H9 (cell line): ENCODE measurements at regions not wholly inside any gene's neighbourhood (a gene's known extent, or its start where the extent isn't known, plus 50 kb on each side); places are given as distances from the start of the nearest gene placed in this dataset.

ENCODE experiments used
- DNase-seq: peaks from one replicate; pipeline ENCODE4 v3.0.0-alpha.2; 2017
- H2AFZ ChIP-seq: one replicate; pipeline ENCODE4 v1.6.1; 2013; ENCODE audit warnings: mild to moderate bottlenecking, low read length, control low read depth, moderate library complexity
- H2AK5ac ChIP-seq: 2 replicates; pipeline ENCODE4 v1.6.1; 2013; ENCODE audit warnings: low read length, control low read depth, mixed read lengths; ENCODE audit not compliant: insufficient read length
- H2BK120ac ChIP-seq: one replicate; pipeline ENCODE4 v1.6.1; 2013; ENCODE audit warnings: low read depth, mild to moderate bottlenecking, low read length, control low read depth, inconsistent platforms; ENCODE audit not compliant: poor library complexity, severe bottlenecking
- H2BK12ac ChIP-seq: 2 replicates; pipeline ENCODE4 v1.6.1; 2013; ENCODE audit warnings: low read length, control low read depth, mixed read lengths, low read depth; ENCODE audit not compliant: insufficient read length
- H2BK15ac ChIP-seq: 2 replicates; pipeline ENCODE4 v1.6.1; 2013; ENCODE audit warnings: low read depth, low read length, control low read depth
- H2BK20ac ChIP-seq: one replicate; pipeline ENCODE4 v1.6.1; 2013; ENCODE audit warnings: low read depth, mild to moderate bottlenecking, low read length, control low read depth, inconsistent platforms; ENCODE audit not compliant: poor library complexity, severe bottlenecking
- H2BK5ac ChIP-seq: 2 replicates; pipeline ENCODE4 v1.6.1; 2013; ENCODE audit warnings: low read length, control low read depth, mixed read lengths; ENCODE audit not compliant: insufficient read length
- H3K14ac ChIP-seq: 2 replicates; pipeline ENCODE4 v1.6.1; 2013; ENCODE audit warnings: low read length, control low read depth; ENCODE audit not compliant: insufficient read depth
- H3K18ac ChIP-seq: 2 replicates; pipeline ENCODE4 v1.6.1; 2013; ENCODE audit warnings: low read depth, mild to moderate bottlenecking, mixed read lengths, low read length, control low read depth; ENCODE audit not compliant: insufficient read length
- H3K23ac ChIP-seq: 2 replicates; pipeline ENCODE4 v1.6.1; 2013; ENCODE audit warnings: low read length, control low read depth, mixed read lengths, low read depth; ENCODE audit not compliant: insufficient read length
- H3K23me2 ChIP-seq: 2 replicates; pipeline ENCODE4 v1.6.1; 2013; ENCODE audit warnings: low read depth, mild to moderate bottlenecking, mixed read lengths, low read length, control low read depth; ENCODE audit not compliant: insufficient read length, poor library complexity, severe bottlenecking
- H3K27ac ChIP-seq: 2 replicates; pipeline ENCODE4 v1.5.1; 2013; ENCODE audit warnings: low read length, control low read depth, mixed read lengths, low read depth; ENCODE audit not compliant: insufficient read length
- H3K27me3 ChIP-seq: 2 replicates; pipeline ENCODE4 v1.6.1; 2013; ENCODE audit warnings: low read length, control low read depth, inconsistent platforms; ENCODE audit not compliant: insufficient read depth
- H3K4ac ChIP-seq: 2 replicates; pipeline ENCODE4 v1.6.1; 2013; ENCODE audit warnings: low read depth, mild to moderate bottlenecking, control low read depth, inconsistent platforms, low read length, moderate library complexity
- H3K4me1 ChIP-seq: 2 replicates; pipeline ENCODE4 v1.6.1; 2013; ENCODE audit warnings: low read length, control low read depth, inconsistent platforms; ENCODE audit not compliant: insufficient read depth
- H3K4me2 ChIP-seq: 2 replicates; pipeline ENCODE4 v1.6.1; 2013; ENCODE audit warnings: low read length, control low read depth, mixed read lengths; ENCODE audit not compliant: insufficient read length, insufficient read depth
- H3K56ac ChIP-seq: 2 replicates; pipeline ENCODE4 v1.6.1; 2013; ENCODE audit warnings: low read depth, mild to moderate bottlenecking, mixed read lengths, low read length, control low read depth; ENCODE audit not compliant: insufficient read length
- H3K79me1 ChIP-seq: 2 replicates; pipeline ENCODE4 v1.6.1; 2013; ENCODE audit warnings: low read depth, mild to moderate bottlenecking, moderate library complexity, low read length, control low read depth, inconsistent platforms; ENCODE audit not compliant: insufficient read depth, poor library complexity, severe bottlenecking
- H3K79me2 ChIP-seq: 2 replicates; pipeline ENCODE4 v1.6.1; 2013; ENCODE audit warnings: low read length, control low read depth, inconsistent platforms; ENCODE audit not compliant: insufficient read depth
- H3K9ac ChIP-seq: 2 replicates; pipeline ENCODE4 v1.6.1; 2013; ENCODE audit warnings: low read length, control low read depth, mixed read lengths; ENCODE audit not compliant: insufficient read length; ENCODE audit errors: extremely low read depth
- H3K9me3 ChIP-seq: one replicate; pipeline ENCODE4 v1.6.1; 2013; ENCODE audit warnings: low read depth, low read length, inconsistent platforms; ENCODE audit not compliant: control insufficient read depth
- H3T11ph ChIP-seq: one replicate; pipeline ENCODE4 v1.6.1; 2013; ENCODE audit warnings: mild to moderate bottlenecking, low read length, control low read depth, inconsistent platforms
- H4K20me1 ChIP-seq: one replicate; pipeline ENCODE4 v1.6.1; 2013; ENCODE audit not compliant: control insufficient read depth, insufficient read length, insufficient read depth
- H4K5ac ChIP-seq: 2 replicates; pipeline ENCODE4 v1.6.1; 2013; ENCODE audit warnings: low read depth, mild to moderate bottlenecking, mixed read lengths, low read length, control low read depth; ENCODE audit not compliant: insufficient read length
- H4K8ac ChIP-seq: replicated peaks from 2 replicates; pipeline ENCODE4 v1.6.1; 2013; ENCODE audit warnings: low read length, control low read depth, mixed read lengths, low read depth; ENCODE audit not compliant: insufficient read length
- H4K91ac ChIP-seq: 2 replicates; pipeline ENCODE4 v1.6.1; 2013; ENCODE audit warnings: low read depth, mild to moderate bottlenecking, moderate library complexity, mixed read lengths, low read length, control low read depth; ENCODE audit not compliant: insufficient read length
- H3K27ac Mint-ChIP-seq, 3 experiments: 2 replicates in 2 of 3; 3 replicates in 1 of 3; pipeline ENCODE4 v1.8.0; 2020 to 2021; ENCODE audit warnings: mixed read lengths in 3 of 3, mild to moderate bottlenecking in 1 of 3, moderate library complexity in 1 of 3
- H3K27me3 Mint-ChIP-seq: 2 replicates; pipeline ENCODE4 v1.8.0; 2021; ENCODE audit warnings: low read depth, mild to moderate bottlenecking, moderate library complexity, mixed read lengths
- H3K36me3 Mint-ChIP-seq, 3 experiments: 2 replicates in 2 of 3; 3 replicates in 1 of 3; pipeline ENCODE4 v1.8.0; 2020 to 2021; ENCODE audit warnings: low read depth in 3 of 3, mixed read lengths in 3 of 3; ENCODE audit not compliant: insufficient read depth in 1 of 3
- H3K4me1 Mint-ChIP-seq, 2 experiments: 2 replicates each; pipeline ENCODE4 v1.8.0; 2020; ENCODE audit warnings: mixed read lengths in 2 of 2
- H3K4me3 Mint-ChIP-seq, 2 experiments: 2 replicates in 1 of 2; 3 replicates in 1 of 2; pipeline ENCODE4 v1.8.0; 2020 to 2021; ENCODE audit warnings: mild to moderate bottlenecking in 2 of 2, mixed read lengths in 2 of 2, moderate library complexity in 1 of 2
- H3K9me3 Mint-ChIP-seq, 2 experiments: 2 replicates in 1 of 2; 3 replicates in 1 of 2; pipeline ENCODE4 v1.8.0; 2020; ENCODE audit warnings: mild to moderate bottlenecking in 2 of 2, mixed read lengths in 2 of 2, moderate library complexity in 1 of 2
- WGBS: extraction: QIAGEN DNeasy Blood & Tissue Kit; methylation state at CpG from one replicate; pipeline ENCODE4 v1.1.7; 2013; ENCODE audit warnings: missing lambda C conversion rate, low lambda C conversion rate, mixed read lengths; ENCODE audit not compliant: insufficient read length; ENCODE audit errors: extremely low coverage; 5-methylcytosine and 5-hydroxymethylcytosine counted together
- TF ChIP-seq, protein P1 (sequence below): fragments of 200-600 bp; sonication (generic); conservative IDR thresholded peaks from 3 replicates; pipeline ENCODE4 v1.8.0; 2021; ENCODE audit warnings: antibody characterized with exemption, mild to moderate bottlenecking

DNA sequence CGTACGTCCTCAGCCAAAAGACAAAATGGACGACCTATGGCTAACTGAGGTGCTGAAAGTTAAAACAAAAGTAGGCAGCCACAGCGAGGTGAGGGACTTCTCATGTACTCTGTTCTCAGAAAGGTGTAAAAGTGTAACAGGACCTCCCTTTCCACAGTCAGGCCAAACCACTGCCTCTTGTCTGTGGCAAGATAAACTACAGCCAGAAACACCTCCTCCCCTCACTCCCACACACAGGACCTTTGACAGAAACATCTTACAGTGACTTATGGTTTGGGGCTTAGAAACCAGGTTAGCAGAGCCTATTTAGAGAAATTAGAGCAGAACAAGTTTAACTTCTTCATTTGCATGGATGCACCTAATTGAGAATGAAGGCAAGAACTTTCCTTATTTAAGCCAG lies 499.1 kb upstream of the GRIN3A start:
- Histone ChIP-seq H2BK12ac (no peak overlapping the region), H3T11ph (no peak overlapping the region), H3K9me3 (no peaks in the 10 kb centered on the region), H4K91ac (no peak overlapping the region), H4K5ac (no peak overlapping the region), H3K56ac (no peak overlapping the region), H3K23me2 (no peaks in the 10 kb centered on the region), H2BK15ac (no peak overlapping the region), H3K79me1 (no peaks in the 10 kb centered on the region), H3K18ac (no peak overlapping the region), H2BK20ac (no peak overlapping the region), H3K4me1 (no peaks in the 10 kb centered on the region), H3K27ac (no peak overlapping the region), H4K20me1 (no peaks in the 10 kb centered on the region), H3K9ac (no peak overlapping the region), H4K8ac (no peak overlapping the region), H2AK5ac (no peak overlapping the region), H3K23ac (no peak overlapping the region), H2AFZ (no peak overlapping the region), H2BK5ac (no peak overlapping the region), H3K4ac (no peak overlapping the region), H3K14ac (no peak overlapping the region), H3K79me2 (no peaks in the 10 kb centered on the region), H3K4me2 (no peak overlapping the region), H3K27me3 (no peaks in the 10 kb centered on the region), H2BK120ac (no peak overlapping the region)
- Mint-ChIP-seq H3K4me1 (peaks cover 0 to 2% of the 10 kb centered on the region in 2 experiments; a peak in 1 of 4 replicates), H3K27ac (no peak overlapping the region), H3K36me3 (no peaks in the 10 kb centered on the region), H3K4me3 (no peak overlapping the region), H3K9me3 (no peaks in the 10 kb centered on the region), H3K27me3 (no peaks in the 10 kb centered on the region)
- DNase-seq = no peak
- WGBS = no CpG with 5 or more reads among the region's 4 CpGs
- TF ChIP-seq, protein P1, sequence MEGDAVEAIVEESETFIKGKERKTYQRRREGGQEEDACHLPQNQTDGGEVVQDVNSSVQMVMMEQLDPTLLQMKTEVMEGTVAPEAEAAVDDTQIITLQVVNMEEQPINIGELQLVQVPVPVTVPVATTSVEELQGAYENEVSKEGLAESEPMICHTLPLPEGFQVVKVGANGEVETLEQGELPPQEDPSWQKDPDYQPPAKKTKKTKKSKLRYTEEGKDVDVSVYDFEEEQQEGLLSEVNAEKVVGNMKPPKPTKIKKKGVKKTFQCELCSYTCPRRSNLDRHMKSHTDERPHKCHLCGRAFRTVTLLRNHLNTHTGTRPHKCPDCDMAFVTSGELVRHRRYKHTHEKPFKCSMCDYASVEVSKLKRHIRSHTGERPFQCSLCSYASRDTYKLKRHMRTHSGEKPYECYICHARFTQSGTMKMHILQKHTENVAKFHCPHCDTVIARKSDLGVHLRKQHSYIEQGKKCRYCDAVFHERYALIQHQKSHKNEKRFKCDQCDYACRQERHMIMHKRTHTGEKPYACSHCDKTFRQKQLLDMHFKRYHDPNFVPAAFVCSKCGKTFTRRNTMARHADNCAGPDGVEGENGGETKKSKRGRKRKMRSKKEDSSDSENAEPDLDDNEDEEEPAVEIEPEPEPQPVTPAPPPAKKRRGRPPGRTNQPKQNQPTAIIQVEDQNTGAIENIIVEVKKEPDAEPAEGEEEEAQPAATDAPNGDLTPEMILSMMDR = no peak
